K562 (cell line): ENCODE measurements at regions not wholly inside any gene's neighbourhood (a gene's known extent, or its start where the extent isn't known, plus 50 kb on each side); places are given as distances from the start of the nearest gene placed in this dataset.

Source experiments
- ATAC-seq: fragments of 200-7000 bp; cut with Tn5 transposase; 3 replicates; pipeline ENCODE4 v1.9.1; 2020; ENCODE audit warnings: moderate library complexity
- BruUV-seq: library from RNA; stranded (reverse); fragments of 400-500 nt; replicated peaks from 2 replicates; lab custom pipeline; 2021; lab: Mats Ljungman, UMichigan
- CTCF ChIA-PET: fragments of 300-600 bp; formaldehyde crosslinking; extraction: SDS; loops from one replicate; lab custom pipeline; 2021; ENCODE audit warnings: low intra/inter-chr PET ratio; lab: Yijun Ruan, JAX
- POLR2A ChIA-PET: fragments of 300-600, 350-650 bp; sonication (Branson Sonifier 250); formaldehyde crosslinking; extraction: SDS; loops from one replicate; lab custom pipeline; 2021; ENCODE audit warnings: antibody characterized with exemption, inconsistent platforms; lab: Yijun Ruan, JAX
- DNase-seq, 4 experiments: peaks; one replicate each; pipeline versions ENCODE4 v3.0.0 to v3.0.0-alpha.2; 2011 to 2018; ENCODE audit warnings: low spot score in 3 of 4, mixed read lengths in 3 of 4; ENCODE audit errors: extremely low read depth in 1 of 4
- FAIRE-seq: peaks from 2 replicates; lab custom pipeline; 2011; peaks lifted over from hg19 to GRCh38; lab: Jason Lieb, UNC
- H2AFZ ChIP-seq: 2 replicates; pipeline ENCODE4 v1.6.0; 2011; ENCODE audit warnings: low read depth, low read length, control low read depth, inconsistent platforms
- H3K27ac ChIP-seq: fragments of 200-600 bp; 3 replicates; pipeline ENCODE4 v1.8.0; 2011; ENCODE audit warnings: low read depth, mild to moderate bottlenecking, control low read depth, inconsistent platforms, low read length, moderate library complexity, mixed read lengths; ENCODE audit errors: extremely low read depth
- H3K27me3 ChIP-seq, 2 experiments: fragments of 300-600 bp in 1 of 2; 2 replicates in 1 of 2; 3 replicates in 1 of 2; pipeline versions ENCODE4 v1.6.0 to v1.8.0; 2011; ENCODE audit warnings: inconsistent platforms in 2 of 2, low read length in 2 of 2, mild to moderate bottlenecking in 1 of 2, mixed read lengths in 1 of 2, moderate library complexity in 1 of 2; ENCODE audit not compliant: control insufficient read depth in 2 of 2, insufficient read depth in 2 of 2
- H3K36me3 ChIP-seq: fragments of 300-600 bp; 3 replicates; pipeline ENCODE4 v1.8.0; 2011; ENCODE audit warnings: mild to moderate bottlenecking, low read length, inconsistent platforms; ENCODE audit not compliant: control insufficient read depth, insufficient read depth
- H3K4me1 ChIP-seq, 2 experiments: fragments of 200-600 bp in 1 of 2; replicated peaks in 1 of 2; 2 replicates in 1 of 2; 3 replicates in 1 of 2; pipeline versions ENCODE4 v1.5.1 to v1.8.0; 2011; ENCODE audit warnings: inconsistent platforms in 2 of 2, low read length in 2 of 2, mild to moderate bottlenecking in 1 of 2, mixed read lengths in 1 of 2, moderate library complexity in 1 of 2; ENCODE audit not compliant: control insufficient read depth in 2 of 2, insufficient read depth in 2 of 2
- H3K4me2 ChIP-seq: 2 replicates; pipeline ENCODE4 v1.6.1; 2011; ENCODE audit warnings: low read length, control low read depth, inconsistent platforms, mixed read lengths; ENCODE audit not compliant: insufficient read depth
- H3K4me3 ChIP-seq: fragments of 200-600 bp; sonication (generic), shearing (Covaris generic); 2 replicates; pipeline ENCODE4 v1.5.1; 2016; ENCODE audit warnings: control low read depth, inconsistent platforms
- H3K79me2 ChIP-seq: fragments of 200-600 bp; 3 replicates; pipeline ENCODE4 v1.8.0; 2011; ENCODE audit warnings: low read length, inconsistent platforms; ENCODE audit not compliant: control insufficient read depth, insufficient read depth
- H3K9ac ChIP-seq, 2 experiments: 2 replicates each; pipeline versions ENCODE4 v1.6.0 to v1.6.1; 2011; ENCODE audit warnings: low read depth in 2 of 2, low read length in 2 of 2, control low read depth in 1 of 2, inconsistent platforms in 1 of 2, mild to moderate bottlenecking in 1 of 2, mixed read lengths in 1 of 2; ENCODE audit not compliant: insufficient read depth in 1 of 2
- H3K9me1 ChIP-seq: one replicate; pipeline ENCODE4 v1.6.0; 2011; ENCODE audit warnings: inconsistent platforms, mild to moderate bottlenecking, low read length, moderate library complexity; ENCODE audit not compliant: control insufficient read depth, insufficient read depth
- H3K9me3 ChIP-seq: replicated peaks from 2 replicates; pipeline ENCODE4 v1.5.1; 2011; ENCODE audit warnings: low read depth, low read length, inconsistent platforms; ENCODE audit not compliant: control insufficient read depth, insufficient read depth
- H4K20me1 ChIP-seq: replicated peaks from 2 replicates; pipeline ENCODE4 v1.6.1; 2011; ENCODE audit warnings: low read length, inconsistent platforms, mixed read lengths; ENCODE audit not compliant: control insufficient read depth, insufficient read depth
- ATF1 ChIP-seq, 2 experiments: fragments of 450-650 bp in 1 of 2; IDR thresholded peaks; 2 replicates each; pipeline ENCODE4 v1.6.1; 2016; ENCODE audit warnings: missing compliant biosample characterization in 1 of 2, missing genetic modification characterization in 1 of 2
- CEBPB ChIP-seq: fragments of 450-650 bp; IDR thresholded peaks from 2 replicates; pipeline ENCODE4 v1.6.1; 2016; ENCODE audit warnings: missing genetic modification characterization, missing compliant biosample characterization
- CEBPG ChIP-seq, 3 experiments: fragments of 200-800 bp in 1 of 3; sonication (Bioruptor generic) in 1 of 3; sonication (generic) in 1 of 3; formaldehyde crosslinking in 1 of 3; IDR thresholded peaks in 2 of 3; conservative IDR thresholded peaks in 1 of 3; 2 replicates each; pipeline versions ENCODE4 v1.6.1 to v1.8.0; 2016 to 2022; ENCODE audit warnings: missing compliant biosample characterization in 2 of 3, missing genetic modification characterization in 2 of 3, mild to moderate bottlenecking in 1 of 3, missing genetic modification reagents in 1 of 3
- PBX2 ChIP-seq, 2 experiments: IDR thresholded peaks in 1 of 2; conservative IDR thresholded peaks in 1 of 2; 2 replicates each; pipeline ENCODE4 v1.6.1; 2016; ENCODE audit warnings: low read depth in 2 of 2, mild to moderate bottlenecking in 1 of 2, missing compliant biosample characterization in 1 of 2, missing genetic modification characterization in 1 of 2, moderate library complexity in 1 of 2
- PKNOX1 ChIP-seq: fragments of 450-650 bp; IDR thresholded peaks from 2 replicates; pipeline ENCODE4 v1.6.1; 2016
- ZKSCAN1 ChIP-seq: fragments of 150-350 bp; IDR thresholded peaks from 2 replicates; pipeline ENCODE4 v1.6.1; 2016; ENCODE audit warnings: low read depth, low read length
- WGBS: fragments of 100-300 bp; shearing (Covaris generic); methylation state at CpG from one replicate; pipeline ENCODE4 v1.1.6; 2016; ENCODE audit warnings: low coverage, mixed read lengths; ENCODE audit not compliant: insufficient coverage; ENCODE audit errors: missing lambda C conversion rate; 5-methylcytosine and 5-hydroxymethylcytosine counted together
- in situ Hi-C: fragments of 300-500 bp; cut with MboI; formaldehyde crosslinking; loops from 4 replicates; pipeline ENCODE4 v1.15.0; 2018; ENCODE audit warnings: inconsistent platforms, mixed read lengths
- intact Hi-C: fragments of 100-400 bp; cut with micrococcal nuclease; formaldehyde crosslinking; loops from 2 replicates; pipeline ENCODE4 v1.14.2; 2022

GRCh38 chr5:54874337-54875021 is 110.9 kb downstream of the ESM1 start:
- ATAC-seq (no peak), DNase-seq (no peak), FAIRE-seq (no peak)
- no TSS peak for BruUV-seq
- no peaks in the 10 kb centered on the region for H3K9me1 ChIP-seq
- peaks cover 3% of the 10 kb centered on the region; the same call in 1 of the 2 replicates for H4K20me1 ChIP-seq
- under 1% methylated on average over 7 of the region's 7 CpGs for WGBS
- H3K9ac ChIP-seq, result no peak overlapping the region
- H3K27ac ChIP-seq, result no peak overlapping the region
- H3K36me3 ChIP-seq, result no peaks in the 10 kb centered on the region
- no peaks in the 10 kb centered on the region for H3K4me1 ChIP-seq
- TF ChIP-seq CEBPG (CRISPR knock-in tag; IDR thresholded peaks at IDR 0.05), result no peak
- TF ChIP-seq CEBPG (tag; conservative IDR thresholded peaks at IDR 0.05 in 1 of 2, IDR thresholded peaks at IDR 0.05 in 1 of 2), result peak; percentile 64 to 87
- peak; percentile 55; the same call in 1 of the 2 replicates for TF ChIP-seq PKNOX1
- TF ChIP-seq ATF1 (CRISPR knock-in tag; IDR thresholded peaks at IDR 0.05), result no peak
- no peak for TF ChIP-seq ATF1 (tag; IDR thresholded peaks at IDR 0.05)
- TF ChIP-seq PBX2 (CRISPR knock-in tag; IDR thresholded peaks at IDR 0.05; ENCODE audit: low read depth), result no peak
- 0 out of 2 replicates have a peak, but pooled peaks have one; percentile 14 for TF ChIP-seq PBX2 (tag; conservative IDR thresholded peaks at IDR 0.05; ENCODE audit: low read depth)
- no peak for TF ChIP-seq ZKSCAN1
- TF ChIP-seq CEBPB, result peak; percentile 86
- POLR2A ChIA-PET, result interaction anchor here (1.0 to 2.3 kb wide), 3 partner anchors 26 to 357 kb away, joined by 3 to 7 read pairs (median 3); partner anchors contain the start of gene SNX18
- H3K27me3 ChIP-seq, result peaks cover 5 to 8% of the 10 kb centered on the region in 2 experiments; a peak in 3 of 5 replicates
- in situ Hi-C loops, result loop anchor here (25.0 kb wide), 2 partner anchors 637 to 1437 kb away; no protein-coding TSS in a partner anchor
- H3K79me2 ChIP-seq, result no peaks in the 10 kb centered on the region
- intact Hi-C loops, result no loop called here
- CTCF ChIA-PET, result no interaction called here
- H3K9me3 ChIP-seq, result no peaks in the 10 kb centered on the region
- H2AFZ ChIP-seq, result no peak overlapping the region
- no peak overlapping the region for H3K4me3 ChIP-seq
- H3K4me2 ChIP-seq, result no peak overlapping the region
